Left ventricle myocardium inferior (tissue), 1 donor: ENCODE measurements at regions not wholly inside any gene's neighbourhood (a gene's known extent, or its start where the extent isn't known, plus 50 kb on each side); places are given as distances from the start of the nearest gene placed in this dataset.

ENCODE experiments used
- DNase-seq: peaks from one replicate; pipeline ENCODE4 v3.0.0-alpha.2; 2020
- H3K27ac ChIP-seq: fragments of 200-600 bp; replicated peaks from 2 replicates; pipeline ENCODE4 v1.8.0; 2021
- H3K27me3 ChIP-seq: fragments of 200-600 bp; 2 replicates; pipeline ENCODE4 v1.8.0; 2021; ENCODE audit warnings: low read depth
- H3K36me3 ChIP-seq: fragments of 200-600 bp; 2 replicates; pipeline ENCODE4 v1.8.0; 2021
- H3K4me1 ChIP-seq: fragments of 200-600 bp; 2 replicates; pipeline ENCODE4 v1.8.0; 2021
- H3K4me3 ChIP-seq: fragments of 200-600 bp; 2 replicates; pipeline ENCODE4 v1.8.0; 2021; ENCODE audit warnings: mild to moderate bottlenecking, moderate library complexity
- H3K9me3 ChIP-seq: fragments of 200-600 bp; replicated peaks from 2 replicates; pipeline ENCODE4 v1.8.0; 2021
- CTCF ChIP-seq: fragments of 200-600 bp; IDR thresholded peaks from 2 replicates; pipeline ENCODE4 v1.8.0; 2021; ENCODE audit warnings: antibody characterized with exemption, mild to moderate bottlenecking, borderline replicate concordance
- intact Hi-C: fragments of 100-400 bp; cut with micrococcal nuclease; formaldehyde crosslinking; loops from one replicate; pipeline ENCODE4 v1.11.0; 2022
- donor health status: DM: no; HTN: yes; CAD: no; lungs with severe emphysema.

- no peak overlapping the region for H3K27ac ChIP-seq
- DNase-seq, result peak; percentile 59
- H3K9me3 ChIP-seq, result peaks cover 7% of the 10 kb centered on the region
- no peaks in the 10 kb centered on the region for H3K36me3 ChIP-seq
- intact Hi-C loops, result no loop called here
- peaks cover 82% of the 10 kb centered on the region for H3K27me3 ChIP-seq
- no peak overlapping the region for H3K4me3 ChIP-seq
- no peaks in the 10 kb centered on the region for H3K4me1 ChIP-seq
- TF ChIP-seq CTCF, result peak; percentile 92
These were observed 108.3 kb upstream of the PHACTR3 start for GRCh38 chr20:59495894-59496510.

GRCh38 chr20:59498291-59498690 is 106.0 kb upstream of the PHACTR3 start:
- TF ChIP-seq CTCF, result no peak
- intact Hi-C loops, result no loop called here
- no peak overlapping the region for H3K4me3 ChIP-seq
- H3K9me3 ChIP-seq, result peaks cover 7% of the 10 kb centered on the region
- H3K27ac ChIP-seq, result no peak overlapping the region
- no peaks in the 10 kb centered on the region for H3K36me3 ChIP-seq
- H3K4me1 ChIP-seq, result no peaks in the 10 kb centered on the region
- no peak for DNase-seq
- peaks cover 88% of the 10 kb centered on the region for H3K27me3 ChIP-seq

GRCh38 chr20:59499863-59500262 is 104.5 kb upstream of the PHACTR3 start:
- DNase-seq, result no peak
- H3K27ac ChIP-seq, result no peak overlapping the region
- H3K4me1 ChIP-seq, result no peaks in the 10 kb centered on the region
- peaks cover 12% of the 10 kb centered on the region for H3K9me3 ChIP-seq
- peaks cover 84% of the 10 kb centered on the region for H3K27me3 ChIP-seq
- no peaks in the 10 kb centered on the region for H3K36me3 ChIP-seq
- no peak for TF ChIP-seq CTCF
- no peak overlapping the region for H3K4me3 ChIP-seq
- intact Hi-C loops, result no loop called here

GRCh38 chr20:59508729-59509128 is 95.6 kb upstream of the PHACTR3 start:
- peaks cover 5% of the 10 kb centered on the region for H3K9me3 ChIP-seq
- no peak for DNase-seq
- intact Hi-C loops, result no loop called here
- no peak for TF ChIP-seq CTCF
- no peaks in the 10 kb centered on the region for H3K36me3 ChIP-seq
- peaks cover 38% of the 10 kb centered on the region for H3K27me3 ChIP-seq
- H3K27ac ChIP-seq, result no peak overlapping the region
- H3K4me3 ChIP-seq, result no peak overlapping the region
- no peaks in the 10 kb centered on the region for H3K4me1 ChIP-seq

GRCh38 chr20:59512651-59513050 is 91.7 kb upstream of the PHACTR3 start:
- no peak for TF ChIP-seq CTCF
- no peak overlapping the region for H3K27ac ChIP-seq
- intact Hi-C loops, result no loop called here
- H3K4me3 ChIP-seq, result no peak overlapping the region
- DNase-seq, result no peak
- H3K9me3 ChIP-seq, result no peaks in the 10 kb centered on the region
- no peaks in the 10 kb centered on the region for H3K4me1 ChIP-seq
- no peaks in the 10 kb centered on the region for H3K36me3 ChIP-seq
- peaks cover 64% of the 10 kb centered on the region for H3K27me3 ChIP-seq
